HG02588 (cell line): ENCODE measurements at regions not wholly inside any gene's neighbourhood (a gene's known extent, or its start where the extent isn't known, plus 50 kb on each side); places are given as distances from the start of the nearest gene placed in this dataset.
A peak's percentile ranks its signal among the peaks of the same experiment; 100 is the strongest.

ENCODE experiments used
- ATAC-seq: cut with Tn5 transposase; IDR thresholded peaks from one replicate; pipeline ENCODE4 v1.9.1; 2021; ENCODE audit warnings: mild to moderate bottlenecking, moderate library complexity; ENCODE audit not compliant: unreplicated experiment

GRCh38 chr11:110939471-110939870 lies 227.2 kb upstream of the ARHGAP20 start:
- no peak for ATAC-seq

GRCh38 chr11:110935018-110935640 lies 222.9 kb upstream of the ARHGAP20 start:
- ATAC-seq = no peak

- no peak for ATAC-seq
These were observed 216.9 kb upstream of the ARHGAP20 start for GRCh38 chr11:110929129-110929528.

GRCh38 chr11:110928391-110928790 lies 216.2 kb upstream of the ARHGAP20 start:
- ATAC-seq = no peak

DNA sequence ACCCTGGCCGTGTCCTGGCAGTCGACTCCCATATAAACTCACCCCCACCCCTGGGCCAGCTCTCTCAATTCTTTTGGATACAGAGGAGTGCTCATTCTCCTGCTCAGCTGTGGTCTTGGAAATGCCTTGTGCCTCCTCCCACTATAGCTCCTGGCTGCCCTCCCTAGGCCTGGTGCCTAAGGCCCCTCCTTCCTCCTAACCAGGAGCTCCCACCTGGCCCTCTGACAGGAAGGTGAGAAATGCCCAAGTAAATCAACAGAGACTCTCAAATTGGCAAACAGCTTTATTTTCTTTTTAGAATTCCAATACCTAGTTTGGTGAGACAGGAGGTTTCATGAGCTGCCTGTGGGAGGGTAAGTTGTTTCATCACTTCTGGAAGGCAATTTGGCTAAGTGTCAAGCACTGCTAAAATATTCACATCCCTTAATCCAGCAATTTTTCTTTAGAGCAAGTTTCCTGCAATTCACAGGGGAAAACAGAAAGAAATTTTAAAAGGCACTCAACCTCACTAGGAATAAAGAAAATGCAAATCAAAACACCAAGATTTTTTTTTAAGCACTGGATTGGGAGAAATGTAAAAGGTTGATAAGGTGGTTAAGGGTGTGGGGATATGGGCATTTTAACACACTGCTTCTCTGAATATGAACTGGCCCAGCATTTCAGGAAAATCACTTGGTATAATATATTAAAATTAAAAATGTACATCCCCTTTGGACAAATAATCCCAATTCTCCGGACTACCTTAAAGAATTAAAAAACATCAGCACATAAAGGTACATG lies 209.7 kb upstream of the ARHGAP20 start:
- ATAC-seq = no peak

- peak; percentile 78 for ATAC-seq
These were observed 207.1 kb upstream of the ARHGAP20 start for GRCh38 chr11:110919241-110919922.

- no peak for ATAC-seq
These were observed 206.1 kb upstream of the ARHGAP20 start for GRCh38 chr11:110918351-110918750.

GRCh38 chr11:110912437-110912836 lies 200.2 kb upstream of the ARHGAP20 start:
- ATAC-seq = no peak

- ATAC-seq = no peak
These were observed 198.1 kb upstream of the ARHGAP20 start for GRCh38 chr11:110910384-110910783.

DNA sequence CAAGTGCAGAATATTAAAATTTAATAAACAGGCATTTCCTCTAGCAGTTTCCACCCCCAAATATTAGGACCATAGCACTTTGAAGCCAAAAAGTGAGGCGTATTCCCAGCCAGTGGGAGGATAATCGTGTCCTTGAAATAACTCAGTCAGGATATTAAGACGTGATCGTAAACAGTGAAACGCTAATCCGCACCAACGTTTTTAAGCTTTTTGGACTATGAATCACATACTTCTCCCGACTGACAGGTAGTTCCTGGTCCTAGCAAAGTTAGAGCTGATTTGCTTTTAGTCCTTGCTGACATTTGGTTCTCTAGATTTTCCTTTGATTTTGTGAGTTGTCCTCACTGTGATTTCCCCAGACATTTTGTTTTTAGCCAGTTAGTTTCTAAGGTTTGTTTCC lies 197.1 kb upstream of the ARHGAP20 start:
- ATAC-seq = no peak

GRCh38 chr11:110908401-110909105 lies 196.3 kb upstream of the ARHGAP20 start:
- no peak for ATAC-seq

DNA sequence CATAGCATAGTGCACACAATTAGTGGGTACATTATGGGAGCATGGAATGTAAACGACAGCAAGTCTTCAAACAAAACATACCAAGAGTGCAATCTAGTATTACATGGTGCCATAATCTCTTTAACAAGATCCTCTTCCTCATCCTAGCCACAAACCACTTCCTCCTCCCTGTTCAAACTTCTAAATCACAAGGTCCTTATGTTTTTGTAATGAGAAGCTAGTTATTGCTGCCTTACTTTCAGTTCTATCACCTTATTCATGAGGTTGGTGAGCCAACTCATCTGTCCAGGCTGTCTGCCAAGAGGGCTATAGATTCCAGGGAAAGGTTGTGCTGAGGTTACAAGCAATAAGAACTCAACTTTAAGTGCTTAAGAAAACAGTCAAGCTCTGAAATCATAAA lies 195.4 kb upstream of the ARHGAP20 start:
- no peak for ATAC-seq

DNA sequence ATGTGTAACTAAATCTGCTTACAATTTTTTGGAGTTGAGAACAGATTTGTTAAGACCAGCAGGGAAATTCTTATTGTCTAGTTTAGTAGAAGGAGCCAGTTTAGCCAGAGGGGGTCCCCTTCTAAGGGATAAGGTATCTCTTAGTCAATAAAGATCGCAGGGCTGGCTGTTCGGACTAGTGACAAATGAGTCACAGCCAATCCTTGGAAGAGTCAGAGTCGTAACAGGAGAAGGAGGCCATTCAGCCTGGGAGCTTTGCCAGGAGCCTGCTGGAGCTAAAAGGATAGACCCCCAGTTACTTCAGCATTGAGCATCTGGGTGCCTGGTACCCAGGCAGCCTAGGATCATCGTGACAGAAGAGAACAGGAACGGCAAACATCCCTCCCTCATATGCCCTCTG lies 191.6 kb upstream of the ARHGAP20 start:
- no peak for ATAC-seq

- ATAC-seq = no peak
These were observed 191.1 kb upstream of the ARHGAP20 start for GRCh38 chr11:110903378-110903777.

DNA sequence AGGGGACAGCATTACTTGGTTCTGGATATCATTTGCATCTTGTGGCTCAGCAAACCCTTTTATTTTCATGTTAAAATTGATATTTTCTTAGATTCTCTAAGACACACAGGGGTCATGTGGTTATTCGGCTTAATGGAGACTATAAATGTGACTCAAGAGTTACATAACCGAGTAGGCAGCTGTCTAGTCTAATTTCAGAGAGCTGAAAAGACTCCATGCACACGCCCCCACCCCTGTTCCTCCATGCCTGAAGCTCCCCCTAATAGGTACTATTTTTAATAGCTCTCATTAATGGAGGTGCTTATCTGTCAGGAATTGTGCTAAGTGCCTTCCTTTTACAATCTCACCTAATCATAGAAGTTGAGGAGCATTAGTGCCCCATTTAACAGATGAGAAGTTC lies 189.2 kb upstream of the ARHGAP20 start:
- ATAC-seq = no peak

DNA sequence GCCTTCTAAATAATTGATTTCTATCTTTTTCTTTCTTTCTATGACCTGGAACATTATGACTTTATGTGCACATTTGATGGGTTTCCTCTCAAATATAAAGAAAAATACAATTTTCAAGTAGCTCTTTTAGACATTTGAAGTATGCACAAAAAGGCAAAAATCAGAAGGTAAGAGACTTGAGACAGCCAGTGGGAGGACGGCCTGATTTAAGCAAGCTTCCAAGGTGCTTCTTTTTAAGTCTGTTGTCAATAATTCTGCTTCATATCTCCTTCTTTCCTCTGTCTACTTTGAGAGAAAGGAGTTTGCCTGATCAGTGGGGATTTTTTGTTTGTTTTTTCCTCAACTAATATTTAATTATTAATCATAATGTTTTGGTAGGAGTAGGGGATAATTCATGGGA lies 188.2 kb upstream of the ARHGAP20 start:
- ATAC-seq = no peak

DNA sequence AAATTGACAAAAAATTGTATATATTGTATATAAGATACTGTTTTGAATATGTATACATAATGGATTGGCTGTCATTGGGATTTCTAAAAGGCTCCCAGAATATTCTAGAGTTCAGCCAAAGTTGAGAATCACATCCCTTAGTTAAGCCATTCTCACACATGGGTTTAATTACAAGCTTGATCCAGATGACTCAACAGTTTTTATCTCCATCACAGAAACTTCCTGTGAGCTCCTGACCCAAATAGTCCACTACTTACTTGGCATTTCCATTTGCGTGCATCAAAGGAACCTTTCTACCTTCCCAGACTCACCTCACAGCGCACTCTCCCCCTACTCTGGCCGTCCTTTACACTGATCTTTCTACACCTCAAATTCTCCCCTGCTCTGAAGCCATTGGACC lies 184.8 kb upstream of the ARHGAP20 start:
- no peak for ATAC-seq

DNA sequence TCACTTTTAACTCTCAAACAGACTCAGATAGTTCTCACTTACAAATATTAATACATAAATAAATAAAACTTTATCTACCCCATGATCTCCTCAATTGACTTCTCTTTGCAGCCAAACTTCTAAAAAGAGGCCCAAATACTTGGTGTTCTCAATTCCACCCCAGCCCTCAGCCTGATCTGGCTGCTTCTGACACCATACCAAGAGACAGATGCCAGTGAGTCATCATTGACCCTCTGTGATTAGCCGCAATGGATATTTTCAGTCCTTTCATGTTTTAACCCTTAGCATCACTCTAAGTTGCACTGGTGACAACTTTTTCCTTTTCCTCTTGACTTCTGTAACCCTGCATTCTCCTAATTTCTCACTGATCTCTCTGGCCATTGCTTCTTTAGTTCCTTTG lies 184.1 kb upstream of the ARHGAP20 start:
- ATAC-seq = no peak

DNA sequence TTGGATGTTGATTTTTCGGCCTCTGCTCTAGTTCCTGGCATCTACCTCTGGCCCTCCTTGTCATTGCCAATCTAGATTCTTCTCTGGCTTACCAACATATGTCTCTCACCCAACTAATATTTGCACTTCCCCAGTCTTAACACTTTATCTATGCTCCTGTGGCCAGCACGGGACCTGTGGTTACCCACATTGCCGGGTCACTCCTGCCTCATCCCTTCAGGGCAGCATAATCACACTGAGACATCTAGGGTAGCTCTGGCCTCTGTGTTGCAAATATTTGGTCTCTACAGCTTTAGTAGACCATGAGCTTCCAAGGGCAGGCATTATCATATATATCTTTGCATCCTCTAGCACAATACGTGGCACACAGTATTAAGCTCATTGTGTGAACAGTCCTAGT lies 182.0 kb upstream of the ARHGAP20 start:
- ATAC-seq = no peak

DNA sequence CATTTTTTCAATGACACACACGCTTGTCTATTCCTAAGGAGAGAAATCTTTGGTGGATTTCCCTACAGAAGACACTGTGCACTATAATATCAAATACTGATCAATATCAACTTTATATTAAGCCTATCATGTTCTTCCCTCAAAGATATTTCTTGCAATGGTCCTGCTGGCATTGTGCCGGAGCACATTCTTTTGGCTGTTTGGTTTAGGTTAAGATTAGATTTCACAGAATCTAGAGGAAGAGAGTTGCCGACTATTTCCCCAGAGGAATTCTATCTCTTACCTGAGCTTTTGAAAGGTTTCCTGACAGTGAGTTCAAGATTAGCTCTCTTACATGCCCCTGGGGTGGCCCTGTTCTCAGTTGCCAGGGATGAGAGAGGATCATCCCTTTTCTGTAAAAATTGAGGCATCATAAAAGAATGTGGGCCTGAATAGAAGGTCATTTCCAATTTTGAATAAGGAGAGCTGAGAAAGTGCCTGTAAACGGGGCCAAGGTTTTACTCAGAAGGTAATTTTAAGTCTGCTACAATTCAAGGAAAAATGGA lies 180.6 kb upstream of the ARHGAP20 start:
- ATAC-seq = no peak

- ATAC-seq = no peak
These were observed 179.2 kb upstream of the ARHGAP20 start for GRCh38 chr11:110891411-110891810.
